ENCODE measurements at regions not wholly inside any gene's neighbourhood (a gene's known extent, or its start where the extent isn't known, plus 50 kb on each side); places are given as distances from the start of the nearest gene placed in this dataset.
"Not testable (repeated sequence)": the region's sequence is repeated elsewhere in the genome, so short reads cannot be mapped to it uniquely, and the experiment has no call there.

- TF ChIP-seq EP300 (IDR thresholded peaks at IDR 0.05; ENCODE audit: borderline replicate concordance in 1 of 2, low read depth in 2 of 2, low read length in 2 of 2); RBBP5 (IDR thresholded peaks at IDR 0.05; ENCODE audit: borderline replicate concordance, low read depth, low read length); MAFK (IDR thresholded peaks at IDR 0.05; ENCODE audit: low read depth, low read length); POLR2A (IDR thresholded peaks at IDR 0.05; ENCODE audit: control extremely low read depth in 1 of 2, low read depth in 2 of 2, low read length in 2 of 2); YY1 (IDR thresholded peaks at IDR 0.05; ENCODE audit: low read depth, low read length); MAX (IDR thresholded peaks at IDR 0.05); CTCF (IDR thresholded peaks at IDR 0.05; ENCODE audit: control extremely low read depth in 1 of 3, insufficient read depth in 1 of 3, low read depth in 1 of 3, low read length in 3 of 3); FOSL1 (IDR thresholded peaks at IDR 0.05; ENCODE audit: insufficient read depth, low read depth, low read length); TAF1 (IDR thresholded peaks at IDR 0.05; ENCODE audit: low read depth, low read length); CEBPB (IDR thresholded peaks at IDR 0.05; ENCODE audit: low read depth, low read length); EZH2 (IDR thresholded peaks at IDR 0.05; ENCODE audit: low read depth, low read length, severe bottlenecking): not testable (repeated sequence)
Observed at GRCh38 chr15:84384421-84384820, 148.8 kb downstream of the GOLGA6L4 start.

Data from H1 (cell line).